ENCODE measurements at regions not wholly inside any gene's neighbourhood (a gene's known extent, or its start where the extent isn't known, plus 50 kb on each side); places are given as distances from the start of the nearest gene placed in this dataset.
"Not testable (repeated sequence)": the region's sequence is repeated elsewhere in the genome, so short reads cannot be mapped to it uniquely, and the experiment has no call there.

- DNase-seq = no peak
These were observed 62.6 kb downstream of the ZIC1 start for GRCh38 chr3:147471741-147472140.

GRCh38 chr3:147472846-147473245, 63.7 kb downstream of the ZIC1 start:
- no peak for DNase-seq

- DNase-seq = no peak
These were observed 74.0 kb downstream of the ZIC1 start for GRCh38 chr3:147483145-147483544.

GRCh38 chr3:147483578-147483977, 74.4 kb downstream of the ZIC1 start:
- no peak for DNase-seq

- DNase-seq = no peak
These were observed 83.9 kb downstream of the ZIC1 start for GRCh38 chr3:147493065-147493464.

GRCh38 chr3:147493666-147494065, 84.5 kb downstream of the ZIC1 start:
- no peak for DNase-seq

GRCh38 chr3:147497286-147497685, 88.1 kb downstream of the ZIC1 start:
- DNase-seq = no peak

GRCh38 chr3:147507638-147508286, 98.6 kb downstream of the ZIC1 start:
- DNase-seq = no peak

- DNase-seq = no peak
These were observed 100.3 kb downstream of the ZIC1 start for GRCh38 chr3:147509448-147509847.

- no peak for DNase-seq
These were observed 104.6 kb downstream of the ZIC1 start for GRCh38 chr3:147513785-147514184.

GRCh38 chr3:147514366-147515160, 105.4 kb downstream of the ZIC1 start:
- DNase-seq = no peak

- DNase-seq = no peak
These were observed 109.3 kb downstream of the ZIC1 start for GRCh38 chr3:147518465-147518864.

GRCh38 chr3:147521646-147522045, 112.5 kb downstream of the ZIC1 start:
- no peak for DNase-seq

GRCh38 chr3:147522780-147523179, 113.6 kb downstream of the ZIC1 start:
- DNase-seq = not testable (repeated sequence)

- DNase-seq = peak in 1 of 2 donors; percentile 47
These were observed 120.4 kb downstream of the ZIC1 start for GRCh38 chr3:147529551-147529950.

- DNase-seq = no peak
These were observed 128.9 kb downstream of the ZIC1 start for GRCh38 chr3:147538034-147538433.

GRCh38 chr3:147540921-147541320, 131.8 kb downstream of the ZIC1 start:
- DNase-seq = no peak

GRCh38 chr3:147544290-147544689, 135.1 kb downstream of the ZIC1 start:
- no peak for DNase-seq

GRCh38 chr3:147551491-147551890, 142.3 kb downstream of the ZIC1 start:
- DNase-seq = no peak

- no peak for DNase-seq
These were observed 145.2 kb downstream of the ZIC1 start for GRCh38 chr3:147554332-147554731.

GRCh38 chr3:147572970-147573340, 163.8 kb downstream of the ZIC1 start:
- DNase-seq = no peak

GRCh38 chr3:147574621-147575020, 165.5 kb downstream of the ZIC1 start:
- no peak for DNase-seq

GRCh38 chr3:147575391-147575790, 166.2 kb downstream of the ZIC1 start:
- no peak for DNase-seq

- no peak for DNase-seq
These were observed 173.5 kb downstream of the ZIC1 start for GRCh38 chr3:147582642-147583041.

GRCh38 chr3:147589016-147589415, 179.9 kb downstream of the ZIC1 start:
- DNase-seq = no peak
